ENCODE measurements at regions not wholly inside any gene's neighbourhood (a gene's known extent, or its start where the extent isn't known, plus 50 kb on each side); places are given as distances from the start of the nearest gene placed in this dataset.

- no peak for DNase-seq
Observed at GRCh38 chr6:23983735-23984134, 142.3 kb upstream of the NRSN1 start.

GRCh38 chr6:23985015-23985414, 141.0 kb upstream of the NRSN1 start:
- no peak for DNase-seq

GRCh38 chr6:23989885-23990533, 136.0 kb upstream of the NRSN1 start:
- DNase-seq, result no peak

GRCh38 chr6:23994013-23994412, 132.0 kb upstream of the NRSN1 start:
- DNase-seq, result no peak

- DNase-seq, result no peak
Observed at GRCh38 chr6:24004062-24004461, 122.0 kb upstream of the NRSN1 start.

GRCh38 chr6:24004659-24005058, 121.4 kb upstream of the NRSN1 start:
- no peak for DNase-seq

- no peak for DNase-seq
Observed at GRCh38 chr6:24006254-24006653, 119.8 kb upstream of the NRSN1 start.

- no peak for DNase-seq
Observed at GRCh38 chr6:24009319-24009718, 116.7 kb upstream of the NRSN1 start.

GRCh38 chr6:24010133-24010532, 115.9 kb upstream of the NRSN1 start:
- DNase-seq, result no peak

GRCh38 chr6:24016286-24016685, 109.7 kb upstream of the NRSN1 start:
- DNase-seq, result no peak

- no peak for DNase-seq
Observed at GRCh38 chr6:24016857-24017256, 109.2 kb upstream of the NRSN1 start.

- no peak for DNase-seq
Observed at GRCh38 chr6:24019393-24019792, 106.6 kb upstream of the NRSN1 start.

- no peak for DNase-seq
Observed at GRCh38 chr6:24019830-24020229, 106.2 kb upstream of the NRSN1 start.

GRCh38 chr6:24026050-24026449, 100.0 kb upstream of the NRSN1 start:
- no peak for DNase-seq

- no peak for DNase-seq
Observed at GRCh38 chr6:24031496-24031895, 94.5 kb upstream of the NRSN1 start.

GRCh38 chr6:24032896-24033688, 92.9 kb upstream of the NRSN1 start:
- DNase-seq, result no peak

- DNase-seq, result no peak
Observed at GRCh38 chr6:24043848-24044247, 82.2 kb upstream of the NRSN1 start.

GRCh38 chr6:24051942-24052589, 73.9 kb upstream of the NRSN1 start:
- DNase-seq, result no peak

GRCh38 chr6:24052590-24052961, 73.4 kb upstream of the NRSN1 start:
- DNase-seq, result no peak

GRCh38 chr6:24053057-24053456, 73.0 kb upstream of the NRSN1 start:
- DNase-seq, result no peak

- DNase-seq, result no peak
Observed at GRCh38 chr6:24054388-24054787, 71.6 kb upstream of the NRSN1 start.

GRCh38 chr6:24056567-24056966, 69.4 kb upstream of the NRSN1 start:
- no peak for DNase-seq

GRCh38 chr6:24057030-24057429, 69.0 kb upstream of the NRSN1 start:
- DNase-seq, result no peak
